ENCODE measurements at regions not wholly inside any gene's neighbourhood (a gene's known extent, or its start where the extent isn't known, plus 50 kb on each side); places are given as distances from the start of the nearest gene placed in this dataset.

- WGBS, 2 donors = 78 to 84% methylated on average over 5 of the region's 5 CpGs
- no peak overlapping the region for H3K4me3 ChIP-seq
- TF ChIP-seq POLR2A (IDR thresholded peaks at IDR 0.05) (no peak), CTCF (IDR thresholded peaks at IDR 0.05) (no peak)
- no peaks in the 10 kb centered on the region for H3K27me3 ChIP-seq
- no peak overlapping the region for H3K27ac ChIP-seq
- no peak for DNase-seq
- intact Hi-C loops (cut with DNase I) = no loop called here
- no peaks in the 10 kb centered on the region for H3K36me3 ChIP-seq
- no peaks in the 10 kb centered on the region for H3K9me3 ChIP-seq
- peaks cover 0 to 18% (median 0%) of the 10 kb centered on the region in 3 donors for H3K4me1 ChIP-seq
These were observed 466.5 kb upstream of the ID2 start for GRCh38 chr2:8215159-8215863.

GRCh38 chr2:8215982-8216381 is 465.9 kb upstream of the ID2 start:
- 81 to 86% methylated on average over 6 of the region's 6 CpGs for WGBS, 2 donors
- Histone ChIP-seq H3K27ac (no peak overlapping the region), H3K4me1 (peaks cover 0 to 18% (median 0%) of the 10 kb centered on the region in 3 donors), H3K36me3 (no peaks in the 10 kb centered on the region), H3K4me3 (no peak overlapping the region), H3K27me3 (no peaks in the 10 kb centered on the region), H3K9me3 (no peaks in the 10 kb centered on the region)
- intact Hi-C loops (cut with DNase I) = no loop called here
- no peak for TF ChIP-seq CTCF (IDR thresholded peaks at IDR 0.05)
- TF ChIP-seq POLR2A (IDR thresholded peaks at IDR 0.05) = no peak
- no peak for DNase-seq

GRCh38 chr2:8216397-8216796 is 465.5 kb upstream of the ID2 start:
- TF ChIP-seq CTCF (IDR thresholded peaks at IDR 0.05) (no peak), POLR2A (IDR thresholded peaks at IDR 0.05) (no peak)
- DNase-seq = no peak
- Histone ChIP-seq H3K27ac (no peak overlapping the region), H3K4me1 (peaks cover 0 to 18% (median 0%) of the 10 kb centered on the region in 3 donors), H3K27me3 (no peaks in the 10 kb centered on the region), H3K9me3 (no peaks in the 10 kb centered on the region), H3K36me3 (no peaks in the 10 kb centered on the region), H3K4me3 (no peak overlapping the region)
- intact Hi-C loops (cut with DNase I) = no loop called here
- 53 to 61% methylated on average over 1 of the region's 1 CpG for WGBS, 2 donors

GRCh38 chr2:8217468-8218030 is 464.3 kb upstream of the ID2 start:
- intact Hi-C loops (cut with DNase I) = no loop called here
- Histone ChIP-seq H3K36me3 (no peaks in the 10 kb centered on the region), H3K9me3 (no peaks in the 10 kb centered on the region), H3K27ac (peak overlapping the region in 1 of 4 donors; percentile 32), H3K27me3 (no peaks in the 10 kb centered on the region), H3K4me3 (no peak overlapping the region), H3K4me1 (peaks cover 0 to 18% (median 0%) of the 10 kb centered on the region in 3 donors)
- 83% methylated on average over 6 to 8 of the region's 9 CpGs for WGBS, 2 donors
- no peak for TF ChIP-seq POLR2A (IDR thresholded peaks at IDR 0.05)
- no peak for TF ChIP-seq CTCF (IDR thresholded peaks at IDR 0.05)
- no peak for DNase-seq

- Histone ChIP-seq H3K4me3 (no peak overlapping the region), H3K27ac (no peak overlapping the region), H3K9me3 (no peaks in the 10 kb centered on the region), H3K36me3 (no peaks in the 10 kb centered on the region), H3K4me1 (peaks cover 0 to 18% (median 0%) of the 10 kb centered on the region in 3 donors), H3K27me3 (no peaks in the 10 kb centered on the region)
- 92 to 93% methylated on average over 7 to 8 of the region's 8 CpGs for WGBS, 2 donors
- intact Hi-C loops (cut with DNase I) = no loop called here
- TF ChIP-seq CTCF (IDR thresholded peaks at IDR 0.05) (no peak), POLR2A (IDR thresholded peaks at IDR 0.05) (no peak)
- DNase-seq = no peak
These were observed 462.8 kb upstream of the ID2 start for GRCh38 chr2:8219096-8219495.
